PC-9 (cell line): ENCODE measurements at regions not wholly inside any gene's neighbourhood (a gene's known extent, or its start where the extent isn't known, plus 50 kb on each side); places are given as distances from the start of the nearest gene placed in this dataset.
"Not testable (repeated sequence)": the region's sequence is repeated elsewhere in the genome, so short reads cannot be mapped to it uniquely, and the experiment has no call there.

Source experiments
- BruUV-seq: library from RNA; stranded (reverse); fragments of 400-500 nt; replicated peaks from 2 replicates; lab custom pipeline; 2021; lab: Mats Ljungman, UMichigan
- CTCF ChIA-PET: fragments of 300-600 bp; sonication (Branson Sonifier 250); formaldehyde crosslinking; loops from one replicate; lab custom pipeline; 2022; ENCODE audit warnings: antibody characterized with exemption; lab: Charles Lee
- POLR2A ChIA-PET: fragments of 300-600 bp; sonication (Branson Sonifier 250); formaldehyde crosslinking; loops from one replicate; lab custom pipeline; 2022; ENCODE audit warnings: antibody characterized with exemption; ENCODE audit not compliant: unreplicated experiment; lab: Charles Lee
- DNase-seq, 2 experiments: peaks; one replicate each; pipeline versions ENCODE4 v3.0.0 to v3.0.0-alpha.2; 2015 to 2022; ENCODE audit warnings: mixed read lengths in 1 of 2
- H2AFZ ChIP-seq: fragments of 200-600 bp; sonication (generic); 2 replicates; pipeline ENCODE4 v1.8.1; 2017; ENCODE audit warnings: antibody characterized with exemption
- H3F3A ChIP-seq: fragments of 200-600 bp; sonication (generic); 2 replicates; pipeline ENCODE4 v1.8.1; 2017; ENCODE audit warnings: antibody characterized with exemption, mild to moderate bottlenecking, low read depth; ENCODE audit not compliant: insufficient read depth
- H3K27ac ChIP-seq: fragments of 200-600 bp; sonication (generic); 2 replicates; pipeline ENCODE4 v1.6.1; 2016; ENCODE audit warnings: mixed run types
- H3K27me3 ChIP-seq: fragments of 200-600 bp; sonication (generic); 2 replicates; pipeline ENCODE4 v1.6.1; 2016; ENCODE audit warnings: low read depth, mixed run types; ENCODE audit not compliant: insufficient read depth
- H3K36me3 ChIP-seq: fragments of 200-600 bp; sonication (generic); 2 replicates; pipeline ENCODE4 v1.6.1; 2016; ENCODE audit warnings: low read depth, mixed run types
- H3K4me1 ChIP-seq: fragments of 200-600 bp; sonication (generic); replicated peaks from 2 replicates; pipeline ENCODE4 v1.6.1; 2016; ENCODE audit warnings: mixed run types; ENCODE audit not compliant: insufficient read depth
- H3K4me2 ChIP-seq: fragments of 200-600 bp; sonication (generic); 2 replicates; pipeline ENCODE4 v1.6.1; 2017; ENCODE audit warnings: mixed run types
- H3K4me3 ChIP-seq: fragments of 200-600 bp; sonication (generic); 2 replicates; pipeline ENCODE4 v1.6.1; 2016; ENCODE audit warnings: mixed run types
- H3K79me2 ChIP-seq: fragments of 200-600 bp; sonication (generic); 2 replicates; pipeline ENCODE4 v1.6.1; 2017; ENCODE audit warnings: low read depth, mixed run types
- H3K9me2 ChIP-seq: fragments of 200-600 bp; sonication (generic); 2 replicates; pipeline ENCODE4 v1.8.1; 2017; ENCODE audit warnings: mild to moderate bottlenecking; ENCODE audit not compliant: insufficient read depth
- H3K9me3 ChIP-seq: fragments of 200-600 bp; sonication (generic); 2 replicates; pipeline ENCODE4 v1.8.1; 2016; ENCODE audit warnings: low read depth; ENCODE audit not compliant: insufficient read depth
- H4K20me1 ChIP-seq: fragments of 200-600 bp; sonication (generic); 2 replicates; pipeline ENCODE4 v1.8.1; 2017; ENCODE audit not compliant: insufficient read depth
- EZH2 ChIP-seq: fragments of 200-600 bp; sonication (generic); IDR thresholded peaks from 2 replicates; pipeline ENCODE4 v1.8.0; 2017; ENCODE audit warnings: antibody characterized with exemption, low read depth
- intact Hi-C: fragments of 100-400 bp; cut with micrococcal nuclease; formaldehyde crosslinking; loops from one replicate; pipeline ENCODE4 v1.10.0; 2022; ENCODE audit not compliant: unreplicated experiment
- TF ChIP-seq, protein P1 (sequence below): fragments of 200-600 bp; sonication (generic); conservative IDR thresholded peaks from 2 replicates; pipeline ENCODE4 v1.6.1; 2017; ENCODE audit warnings: mixed run types, antibody characterized with exemption, mild to moderate bottlenecking, moderate library complexity

- CTCF ChIA-PET, result no interaction called here
- no peaks in the 10 kb centered on the region for H3K36me3 ChIP-seq
- H3K9me3 ChIP-seq, result no peaks in the 10 kb centered on the region
- BruUV-seq, result no TSS peak
- POLR2A ChIA-PET, result no interaction called here
- no peak overlapping the region for H3K27ac ChIP-seq
- no peaks in the 10 kb centered on the region for H3K79me2 ChIP-seq
- TF ChIP-seq EZH2, result no peak
- TF ChIP-seq, protein P1, sequence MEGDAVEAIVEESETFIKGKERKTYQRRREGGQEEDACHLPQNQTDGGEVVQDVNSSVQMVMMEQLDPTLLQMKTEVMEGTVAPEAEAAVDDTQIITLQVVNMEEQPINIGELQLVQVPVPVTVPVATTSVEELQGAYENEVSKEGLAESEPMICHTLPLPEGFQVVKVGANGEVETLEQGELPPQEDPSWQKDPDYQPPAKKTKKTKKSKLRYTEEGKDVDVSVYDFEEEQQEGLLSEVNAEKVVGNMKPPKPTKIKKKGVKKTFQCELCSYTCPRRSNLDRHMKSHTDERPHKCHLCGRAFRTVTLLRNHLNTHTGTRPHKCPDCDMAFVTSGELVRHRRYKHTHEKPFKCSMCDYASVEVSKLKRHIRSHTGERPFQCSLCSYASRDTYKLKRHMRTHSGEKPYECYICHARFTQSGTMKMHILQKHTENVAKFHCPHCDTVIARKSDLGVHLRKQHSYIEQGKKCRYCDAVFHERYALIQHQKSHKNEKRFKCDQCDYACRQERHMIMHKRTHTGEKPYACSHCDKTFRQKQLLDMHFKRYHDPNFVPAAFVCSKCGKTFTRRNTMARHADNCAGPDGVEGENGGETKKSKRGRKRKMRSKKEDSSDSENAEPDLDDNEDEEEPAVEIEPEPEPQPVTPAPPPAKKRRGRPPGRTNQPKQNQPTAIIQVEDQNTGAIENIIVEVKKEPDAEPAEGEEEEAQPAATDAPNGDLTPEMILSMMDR, result no peak
- no peaks in the 10 kb centered on the region for H3F3A ChIP-seq
- no peak overlapping the region for H3K4me2 ChIP-seq
- H2AFZ ChIP-seq, result no peak overlapping the region
- H3K27me3 ChIP-seq, result peaks cover 12% of the 10 kb centered on the region; the same call in 1 of the 2 replicates
- DNase-seq, result no peak
- no peak overlapping the region for H3K4me3 ChIP-seq
- H3K9me2 ChIP-seq, result no peaks in the 10 kb centered on the region
- intact Hi-C loops, result no loop called here
- no peaks in the 10 kb centered on the region for H3K4me1 ChIP-seq
- H4K20me1 ChIP-seq, result no peaks in the 10 kb centered on the region
Observed at GRCh38 chr17:65305778-65306177, 168.6 kb downstream of the RGS9 start.

GRCh38 chr17:65305116-65305515, 167.9 kb downstream of the RGS9 start:
- Histone ChIP-seq H3K36me3 (no peaks in the 10 kb centered on the region), H2AFZ (no peak overlapping the region), H3K4me1 (no peaks in the 10 kb centered on the region), H3K9me3 (no peaks in the 10 kb centered on the region), H3K27ac (no peak overlapping the region), H3K4me2 (no peak overlapping the region), H3F3A (no peaks in the 10 kb centered on the region), H3K4me3 (no peak overlapping the region), H3K9me2 (no peaks in the 10 kb centered on the region), H3K27me3 (peaks cover 12% of the 10 kb centered on the region; the same call in 1 of the 2 replicates), H3K79me2 (no peaks in the 10 kb centered on the region), H4K20me1 (no peaks in the 10 kb centered on the region)
- no peak for TF ChIP-seq EZH2
- TF ChIP-seq, protein P1, result no peak
- POLR2A ChIA-PET, result no interaction called here
- DNase-seq, result no peak
- no TSS peak for BruUV-seq
- CTCF ChIA-PET, result no interaction called here
- intact Hi-C loops, result no loop called here

GRCh38 chr17:65301882-65302281, 164.7 kb downstream of the RGS9 start:
- BruUV-seq, POLR2A ChIA-PET, DNase-seq, intact Hi-C loops, H3K79me2 ChIP-seq, H3K27me3 ChIP-seq, H3K9me3 ChIP-seq, H3K9me2 ChIP-seq, H3K4me1 ChIP-seq, H4K20me1 ChIP-seq, H3K4me2 ChIP-seq, H3F3A ChIP-seq, H3K4me3 ChIP-seq, H3K27ac ChIP-seq, H3K36me3 ChIP-seq, H2AFZ ChIP-seq: not testable (repeated sequence)
- CTCF ChIA-PET, result interaction anchor here (0.7 kb wide), 1 partner anchor 811 kb away, joined by 3 read pairs; no protein-coding TSS in a partner anchor

DNA sequence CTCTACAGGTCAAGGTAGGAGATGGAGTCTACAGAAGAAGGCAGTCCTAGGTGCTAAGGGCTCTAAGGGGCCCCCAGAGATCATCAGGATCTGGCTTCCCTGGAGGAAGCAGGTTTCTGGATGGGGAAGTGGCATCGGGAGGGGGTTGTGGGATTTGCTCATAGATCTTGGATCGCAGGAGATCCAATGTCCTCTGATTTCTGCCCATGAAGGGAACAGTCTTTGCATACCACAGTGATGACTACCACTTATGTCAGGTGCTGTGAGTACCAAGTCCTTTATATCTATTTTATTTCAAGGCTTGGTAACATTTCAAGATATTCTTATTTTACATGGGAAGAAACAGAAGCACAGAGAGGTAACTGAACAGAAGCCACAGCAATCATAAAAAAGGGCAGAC, 164.0 kb downstream of the RGS9 start:
- TF ChIP-seq EZH2, result no peak
- TF ChIP-seq, protein P1, result no peak
- no peaks in the 10 kb centered on the region for H3K27me3 ChIP-seq
- CTCF ChIA-PET, result no interaction called here
- H3K4me3 ChIP-seq, result no peak overlapping the region
- POLR2A ChIA-PET, result no interaction called here
- no peaks in the 10 kb centered on the region for H3K36me3 ChIP-seq
- no peaks in the 10 kb centered on the region for H4K20me1 ChIP-seq
- no peaks in the 10 kb centered on the region for H3K9me2 ChIP-seq
- DNase-seq, result no peak
- H3K79me2 ChIP-seq, result no peaks in the 10 kb centered on the region
- no peaks in the 10 kb centered on the region for H3K4me1 ChIP-seq
- no peak overlapping the region for H3K4me2 ChIP-seq
- H2AFZ ChIP-seq, result no peak overlapping the region
- H3F3A ChIP-seq, result no peaks in the 10 kb centered on the region
- no TSS peak for BruUV-seq
- H3K27ac ChIP-seq, result no peak overlapping the region
- no peaks in the 10 kb centered on the region for H3K9me3 ChIP-seq
- intact Hi-C loops, result no loop called here
